HFFc6 (cell line): ENCODE measurements at regions not wholly inside any gene's neighbourhood (a gene's known extent, or its start where the extent isn't known, plus 50 kb on each side); places are given as distances from the start of the nearest gene placed in this dataset.
A peak's percentile ranks its signal among the peaks of the same experiment; 100 is the strongest.

Experiments used
- DNase-seq: peaks from one replicate; pipeline ENCODE4 v3.0.0-alpha.2; 2018
- H3K27ac Mint-ChIP-seq: 2 replicates; pipeline ENCODE4 v1.8.0; 2020; ENCODE audit warnings: mild to moderate bottlenecking, mixed read lengths
- H3K27me3 Mint-ChIP-seq: 2 replicates; pipeline ENCODE4 v1.8.0; 2021; ENCODE audit warnings: mild to moderate bottlenecking, moderate library complexity, mixed read lengths; ENCODE audit not compliant: insufficient read depth
- H3K36me3 Mint-ChIP-seq: 2 replicates; pipeline ENCODE4 v1.8.0; 2021; ENCODE audit warnings: low read depth, mixed read lengths
- H3K4me1 Mint-ChIP-seq: 2 replicates; pipeline ENCODE4 v1.8.0; 2020; ENCODE audit warnings: low read depth, mixed read lengths
- H3K4me3 Mint-ChIP-seq: 2 replicates; pipeline ENCODE4 v1.8.0; 2020; ENCODE audit warnings: mild to moderate bottlenecking, moderate library complexity, mixed read lengths
- H3K9me3 Mint-ChIP-seq: 2 replicates; pipeline ENCODE4 v1.8.0; 2020; ENCODE audit warnings: mild to moderate bottlenecking, mixed read lengths
- TF ChIP-seq, protein P1 (sequence below): fragments of 200-600 bp; sonication (generic); IDR thresholded peaks from 2 replicates; pipeline ENCODE4 v1.5.0; 2021; ENCODE audit warnings: antibody characterized with exemption, mild to moderate bottlenecking

DNA sequence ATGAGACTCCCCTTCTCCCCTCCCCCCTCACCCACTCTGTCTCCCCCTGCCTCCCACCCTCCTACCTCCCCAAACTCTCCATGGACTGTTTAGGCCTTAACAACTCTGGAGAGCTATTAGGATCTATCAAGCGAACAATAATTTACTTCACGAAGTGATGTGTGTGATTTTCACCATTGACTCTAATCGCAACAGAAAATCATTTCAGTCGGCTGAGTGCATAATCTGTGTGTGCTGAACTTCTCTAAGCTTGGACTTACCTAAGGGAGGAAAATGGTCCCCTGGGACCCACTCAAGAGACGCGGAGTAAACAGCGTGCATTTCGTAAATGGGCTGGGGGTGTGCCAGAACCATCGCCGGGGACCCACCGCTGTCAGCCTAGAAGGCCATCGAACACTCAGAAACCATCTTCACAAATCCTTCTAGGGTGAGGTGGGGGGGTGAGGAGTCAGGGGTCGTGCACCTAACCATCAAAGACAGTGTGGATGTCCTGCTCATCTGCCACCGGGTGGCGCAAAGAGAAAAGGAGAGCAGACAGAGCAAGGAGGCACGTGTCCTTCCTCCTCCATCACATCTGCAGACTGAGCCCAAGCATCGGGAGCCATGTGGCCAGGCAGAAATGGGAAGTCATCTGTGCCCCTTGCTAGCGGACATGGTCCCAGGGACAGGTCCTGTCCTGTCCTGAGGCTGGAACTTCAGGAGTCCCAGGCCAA, 62.1 kb upstream of the NUP50 start:
- no peak overlapping the region for H3K27ac Mint-ChIP-seq
- H3K9me3 Mint-ChIP-seq = no peaks in the 10 kb centered on the region; the same call in 1 of the 2 replicates
- DNase-seq = peak; percentile 64
- peaks cover 47% of the 10 kb centered on the region for H3K27me3 Mint-ChIP-seq
- TF ChIP-seq, protein P1, sequence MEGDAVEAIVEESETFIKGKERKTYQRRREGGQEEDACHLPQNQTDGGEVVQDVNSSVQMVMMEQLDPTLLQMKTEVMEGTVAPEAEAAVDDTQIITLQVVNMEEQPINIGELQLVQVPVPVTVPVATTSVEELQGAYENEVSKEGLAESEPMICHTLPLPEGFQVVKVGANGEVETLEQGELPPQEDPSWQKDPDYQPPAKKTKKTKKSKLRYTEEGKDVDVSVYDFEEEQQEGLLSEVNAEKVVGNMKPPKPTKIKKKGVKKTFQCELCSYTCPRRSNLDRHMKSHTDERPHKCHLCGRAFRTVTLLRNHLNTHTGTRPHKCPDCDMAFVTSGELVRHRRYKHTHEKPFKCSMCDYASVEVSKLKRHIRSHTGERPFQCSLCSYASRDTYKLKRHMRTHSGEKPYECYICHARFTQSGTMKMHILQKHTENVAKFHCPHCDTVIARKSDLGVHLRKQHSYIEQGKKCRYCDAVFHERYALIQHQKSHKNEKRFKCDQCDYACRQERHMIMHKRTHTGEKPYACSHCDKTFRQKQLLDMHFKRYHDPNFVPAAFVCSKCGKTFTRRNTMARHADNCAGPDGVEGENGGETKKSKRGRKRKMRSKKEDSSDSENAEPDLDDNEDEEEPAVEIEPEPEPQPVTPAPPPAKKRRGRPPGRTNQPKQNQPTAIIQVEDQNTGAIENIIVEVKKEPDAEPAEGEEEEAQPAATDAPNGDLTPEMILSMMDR = peak; percentile 78
- H3K4me1 Mint-ChIP-seq = peaks cover 13% of the 10 kb centered on the region
- no peaks in the 10 kb centered on the region for H3K36me3 Mint-ChIP-seq
- H3K4me3 Mint-ChIP-seq = no peak overlapping the region

DNA sequence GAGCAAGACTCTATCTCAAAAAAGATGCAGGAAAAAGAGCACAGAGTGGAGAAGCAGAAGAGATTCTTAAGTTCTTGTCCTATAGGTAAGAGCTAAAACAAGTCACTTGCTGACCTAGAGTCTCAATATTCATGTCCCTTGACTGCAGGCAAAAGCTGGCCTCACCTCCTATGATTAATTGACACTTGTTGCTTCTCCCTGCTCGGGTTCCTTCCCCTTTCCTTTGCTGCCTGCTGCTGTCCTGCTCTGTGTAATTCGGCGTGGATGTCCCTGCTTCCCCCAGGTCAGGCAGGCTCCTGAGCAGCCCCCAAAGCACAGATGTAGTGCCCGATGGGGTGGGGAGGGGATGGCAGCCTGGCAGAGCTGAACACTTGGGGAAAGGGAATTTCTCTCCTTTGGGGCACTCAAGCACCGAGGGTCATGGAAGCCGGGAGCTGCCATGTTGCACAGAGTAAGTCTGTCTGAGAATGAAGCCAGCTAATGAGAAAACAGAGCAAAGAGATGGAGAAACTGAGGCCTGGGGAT, 60.8 kb upstream of the NUP50 start:
- TF ChIP-seq, protein P1 = no peak
- H3K36me3 Mint-ChIP-seq = no peaks in the 10 kb centered on the region
- H3K27me3 Mint-ChIP-seq = peaks cover 40% of the 10 kb centered on the region
- no peaks in the 10 kb centered on the region; the same call in 1 of the 2 replicates for H3K9me3 Mint-ChIP-seq
- no peak overlapping the region for H3K4me3 Mint-ChIP-seq
- no peak for DNase-seq
- no peak overlapping the region for H3K27ac Mint-ChIP-seq
- H3K4me1 Mint-ChIP-seq = peaks cover 13% of the 10 kb centered on the region

DNA sequence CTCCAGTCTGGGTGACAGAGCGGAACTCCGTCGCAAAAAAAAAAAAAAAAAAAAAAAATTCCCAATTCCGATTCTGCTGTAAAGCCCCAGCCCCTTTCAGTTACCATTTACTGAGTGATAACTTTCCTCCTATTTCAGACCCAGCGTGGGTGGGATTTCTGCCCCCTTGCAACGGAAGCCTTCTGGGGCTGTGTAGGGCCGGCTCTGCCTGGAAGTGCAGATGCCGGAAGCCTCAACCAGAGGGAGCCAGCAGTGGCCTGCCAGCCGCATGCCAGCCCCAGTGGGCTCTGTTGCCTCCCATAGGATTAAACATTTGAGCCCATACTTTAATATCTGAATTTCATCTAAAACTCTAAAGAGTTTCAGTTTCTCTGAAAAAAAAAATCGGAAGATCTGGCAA, 60.0 kb upstream of the NUP50 start:
- peaks cover 32% of the 10 kb centered on the region for H3K27me3 Mint-ChIP-seq
- TF ChIP-seq, protein P1 = peak; percentile 42
- no peaks in the 10 kb centered on the region; the same call in 1 of the 2 replicates for H3K9me3 Mint-ChIP-seq
- H3K4me3 Mint-ChIP-seq = no peak overlapping the region
- peaks cover 13% of the 10 kb centered on the region for H3K4me1 Mint-ChIP-seq
- no peak for DNase-seq
- no peak overlapping the region for H3K27ac Mint-ChIP-seq
- H3K36me3 Mint-ChIP-seq = no peaks in the 10 kb centered on the region

DNA sequence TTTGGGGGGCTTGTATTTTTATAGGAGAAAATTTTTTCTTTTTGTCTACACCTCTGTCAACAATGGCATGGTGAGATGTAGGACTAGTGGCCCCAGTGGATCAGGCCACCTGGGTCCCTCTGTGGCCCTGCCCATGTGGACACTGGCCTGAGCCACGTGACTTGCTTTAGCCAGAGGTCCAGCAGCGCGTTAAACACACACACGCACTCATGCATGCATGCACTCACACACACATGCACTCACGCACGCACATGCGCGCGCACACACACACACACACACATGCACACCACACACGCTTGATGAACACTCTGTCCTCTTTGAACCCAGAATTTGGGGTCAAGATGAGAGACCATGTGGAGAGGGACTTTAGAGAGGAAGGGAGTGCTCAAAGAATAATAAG, 59.4 kb upstream of the NUP50 start:
- H3K9me3 Mint-ChIP-seq = no peaks in the 10 kb centered on the region; the same call in 1 of the 2 replicates
- peaks cover 13% of the 10 kb centered on the region for H3K4me1 Mint-ChIP-seq
- DNase-seq = no peak
- TF ChIP-seq, protein P1 = no peak
- H3K27me3 Mint-ChIP-seq = peaks cover 29% of the 10 kb centered on the region
- H3K36me3 Mint-ChIP-seq = no peaks in the 10 kb centered on the region
- H3K4me3 Mint-ChIP-seq = no peak overlapping the region
- no peak overlapping the region for H3K27ac Mint-ChIP-seq

DNA sequence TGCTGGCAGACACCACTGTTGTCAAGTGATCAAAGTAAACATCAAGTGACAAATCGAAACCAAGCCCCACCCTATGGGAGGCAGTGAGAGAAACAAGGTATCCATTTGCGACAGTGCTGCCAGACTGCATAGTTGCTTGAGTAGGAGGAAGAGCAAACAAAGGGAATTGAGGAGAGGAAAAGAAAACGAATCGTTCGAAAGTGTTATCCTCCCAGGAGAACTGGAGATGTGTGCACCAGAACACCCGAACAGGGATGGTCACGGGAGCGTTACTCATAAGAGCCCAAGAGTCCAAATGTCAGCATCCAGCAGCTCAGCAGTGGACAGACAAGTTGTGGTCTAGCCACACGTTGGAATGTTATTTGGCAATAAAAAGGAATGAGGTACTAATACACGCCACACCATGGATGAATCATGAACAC, 58.4 kb upstream of the NUP50 start:
- Mint-ChIP-seq H3K27ac (no peak overlapping the region), H3K4me1 (peaks cover 13% of the 10 kb centered on the region), H3K27me3 (peaks cover 22% of the 10 kb centered on the region), H3K36me3 (no peaks in the 10 kb centered on the region), H3K4me3 (peak overlapping the region; percentile 30), H3K9me3 (no peaks in the 10 kb centered on the region; the same call in 1 of the 2 replicates)
- TF ChIP-seq, protein P1 = no peak
- DNase-seq = peak; percentile 62
